IMR-90 (cell line): ENCODE measurements at regions not wholly inside any gene's neighbourhood (a gene's known extent, or its start where the extent isn't known, plus 50 kb on each side); places are given as distances from the start of the nearest gene placed in this dataset.

Experiments
- CEBPB ChIP-seq: IDR thresholded peaks from 2 replicates; pipeline ENCODE4 v1.6.1; 2012; ENCODE audit warnings: low read depth, low read length, improper control_type of control experiment
- CHD1 ChIP-seq: IDR thresholded peaks from 2 replicates; pipeline ENCODE4 v1.6.1; 2012; ENCODE audit warnings: low read depth, low read length, improper control_type of control experiment
- CTCF ChIP-seq: conservative IDR thresholded peaks from 2 replicates; pipeline ENCODE4 v1.5.1; 2012; ENCODE audit warnings: mild to moderate bottlenecking, low read depth, low read length, improper control_type of control experiment
- ELK1 ChIP-seq: fragments of 150-350 bp; IDR thresholded peaks from 2 replicates; pipeline ENCODE4 v1.6.1; 2016; ENCODE audit warnings: low read depth, mild to moderate bottlenecking, low read length, moderate library complexity, borderline replicate concordance
- FOS ChIP-seq: fragments of 150-350 bp; IDR thresholded peaks from 2 replicates; pipeline ENCODE4 v1.6.1; 2016; ENCODE audit warnings: low read depth, low read length
- MAFK ChIP-seq: IDR thresholded peaks from 2 replicates; pipeline ENCODE4 v1.6.1; 2012; ENCODE audit warnings: low read depth, low read length, improper control_type of control experiment
- MAZ ChIP-seq: IDR thresholded peaks from 2 replicates; pipeline ENCODE4 v1.6.1; 2012; ENCODE audit warnings: low read depth, mild to moderate bottlenecking, low read length, improper control_type of control experiment, moderate library complexity, borderline replicate concordance
- MXI1 ChIP-seq: IDR thresholded peaks from 2 replicates; pipeline ENCODE4 v1.6.1; 2012; ENCODE audit warnings: low read depth, mild to moderate bottlenecking, low read length, moderate library complexity, borderline replicate concordance
- POLR2A ChIP-seq: IDR thresholded peaks from 2 replicates; pipeline ENCODE4 v1.6.1; 2012; ENCODE audit warnings: mild to moderate bottlenecking, low read depth, low read length
- RAD21 ChIP-seq: IDR thresholded peaks from 2 replicates; pipeline ENCODE4 v1.6.1; 2012; ENCODE audit warnings: low read length, improper control_type of control experiment
- RCOR1 ChIP-seq: IDR thresholded peaks from 2 replicates; pipeline ENCODE4 v1.6.1; 2012; ENCODE audit warnings: mild to moderate bottlenecking, low read length, improper control_type of control experiment; ENCODE audit not compliant: insufficient replicate concordance
- SMC3 ChIP-seq: fragments of 150-350 bp; IDR thresholded peaks from 2 replicates; pipeline ENCODE4 v1.6.1; 2016; ENCODE audit warnings: low read depth, mild to moderate bottlenecking, antibody characterized with exemption, low read length, moderate library complexity
- USF2 ChIP-seq: fragments of 150-350 bp; IDR thresholded peaks from 2 replicates; pipeline ENCODE4 v1.6.1; 2017; ENCODE audit warnings: mild to moderate bottlenecking, antibody characterized with exemption, low read length, low read depth

GRCh38 chr2:20877960-20878359, 55.1 kb upstream of the LDAH start:
- TF ChIP-seq CTCF (no peak), CHD1 (no peak), MAFK (no peak), POLR2A (no peak), MAZ (no peak), MXI1 (no peak), CEBPB (no peak), RCOR1 (no peak), SMC3 (no peak), FOS (no peak), USF2 (no peak), RAD21 (no peak), ELK1 (no peak)
